ENCODE measurements at regions not wholly inside any gene's neighbourhood (a gene's known extent, or its start where the extent isn't known, plus 50 kb on each side); places are given as distances from the start of the nearest gene placed in this dataset.

DNA sequence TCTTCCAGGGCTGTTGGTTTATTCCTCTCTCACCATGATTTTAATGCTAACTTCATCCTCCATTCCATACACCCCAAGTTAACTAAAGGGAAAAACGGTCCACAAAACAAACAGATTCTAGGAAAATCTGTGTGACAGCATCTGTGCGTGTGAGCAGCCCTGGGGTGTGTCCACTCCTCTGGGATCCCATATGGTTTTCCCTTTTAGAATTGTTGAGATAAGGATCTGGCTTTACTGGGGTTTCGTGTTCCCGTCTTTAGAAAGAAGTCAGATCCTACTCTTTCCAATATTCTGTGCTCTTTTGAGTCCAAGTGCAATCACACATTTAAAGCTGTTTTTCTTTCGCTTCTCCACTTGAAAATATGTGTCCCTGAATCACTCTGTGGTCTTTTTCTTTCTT lies 257.1 kb downstream of the KLF6 start:
- no peak for DNase-seq (ENCODE audit: low read depth)
- TF ChIP-seq, protein P1, sequence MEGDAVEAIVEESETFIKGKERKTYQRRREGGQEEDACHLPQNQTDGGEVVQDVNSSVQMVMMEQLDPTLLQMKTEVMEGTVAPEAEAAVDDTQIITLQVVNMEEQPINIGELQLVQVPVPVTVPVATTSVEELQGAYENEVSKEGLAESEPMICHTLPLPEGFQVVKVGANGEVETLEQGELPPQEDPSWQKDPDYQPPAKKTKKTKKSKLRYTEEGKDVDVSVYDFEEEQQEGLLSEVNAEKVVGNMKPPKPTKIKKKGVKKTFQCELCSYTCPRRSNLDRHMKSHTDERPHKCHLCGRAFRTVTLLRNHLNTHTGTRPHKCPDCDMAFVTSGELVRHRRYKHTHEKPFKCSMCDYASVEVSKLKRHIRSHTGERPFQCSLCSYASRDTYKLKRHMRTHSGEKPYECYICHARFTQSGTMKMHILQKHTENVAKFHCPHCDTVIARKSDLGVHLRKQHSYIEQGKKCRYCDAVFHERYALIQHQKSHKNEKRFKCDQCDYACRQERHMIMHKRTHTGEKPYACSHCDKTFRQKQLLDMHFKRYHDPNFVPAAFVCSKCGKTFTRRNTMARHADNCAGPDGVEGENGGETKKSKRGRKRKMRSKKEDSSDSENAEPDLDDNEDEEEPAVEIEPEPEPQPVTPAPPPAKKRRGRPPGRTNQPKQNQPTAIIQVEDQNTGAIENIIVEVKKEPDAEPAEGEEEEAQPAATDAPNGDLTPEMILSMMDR (IDR thresholded peaks at IDR 0.05; ENCODE audit: low read length, missing control alignments), result no peak
- no peak overlapping the region for H3K4me3 ChIP-seq (replicated peaks; ENCODE audit: low read depth, low read length)

DNA sequence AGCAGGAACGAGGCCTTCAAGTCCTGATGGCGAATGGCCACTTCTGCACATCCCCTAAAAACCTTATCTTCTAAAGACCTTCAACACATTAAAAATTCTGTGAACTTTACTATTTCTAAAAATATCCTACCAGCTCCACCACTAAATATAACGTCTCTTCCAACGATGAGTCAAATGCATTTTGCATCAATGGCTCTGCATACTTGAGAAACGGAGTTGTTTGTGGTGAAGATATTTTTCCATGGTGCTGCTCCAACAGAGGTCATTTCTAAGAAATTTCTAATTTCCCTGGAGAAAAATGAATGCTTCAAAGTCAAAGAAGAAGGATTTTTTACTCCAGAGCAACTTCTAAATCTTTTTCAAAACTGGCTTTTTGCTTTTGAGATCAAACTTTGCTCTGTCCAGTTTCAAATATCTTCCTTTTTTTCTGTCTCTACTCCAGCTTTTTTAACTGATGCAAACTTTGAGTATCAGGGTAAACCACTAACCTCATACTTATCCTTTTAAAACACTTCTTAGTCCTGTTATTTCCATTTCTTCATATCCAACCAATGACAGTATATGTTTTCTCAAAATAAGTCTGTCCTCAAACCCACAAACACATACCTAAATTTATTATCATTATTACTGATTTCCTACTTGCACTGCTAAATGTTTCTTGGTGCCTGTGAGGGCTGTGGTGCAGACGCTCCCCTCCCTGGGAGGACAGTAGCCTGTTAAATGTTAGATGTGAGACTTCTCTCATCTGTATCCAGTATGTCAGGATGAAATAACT lies 258.1 kb downstream of the KLF6 start:
- H3K4me3 ChIP-seq (replicated peaks; ENCODE audit: low read depth, low read length), result no peak overlapping the region
- peak; percentile 81 for DNase-seq (ENCODE audit: low read depth)
- TF ChIP-seq, protein P1 (IDR thresholded peaks at IDR 0.05; ENCODE audit: low read length, missing control alignments), result no peak

DNA sequence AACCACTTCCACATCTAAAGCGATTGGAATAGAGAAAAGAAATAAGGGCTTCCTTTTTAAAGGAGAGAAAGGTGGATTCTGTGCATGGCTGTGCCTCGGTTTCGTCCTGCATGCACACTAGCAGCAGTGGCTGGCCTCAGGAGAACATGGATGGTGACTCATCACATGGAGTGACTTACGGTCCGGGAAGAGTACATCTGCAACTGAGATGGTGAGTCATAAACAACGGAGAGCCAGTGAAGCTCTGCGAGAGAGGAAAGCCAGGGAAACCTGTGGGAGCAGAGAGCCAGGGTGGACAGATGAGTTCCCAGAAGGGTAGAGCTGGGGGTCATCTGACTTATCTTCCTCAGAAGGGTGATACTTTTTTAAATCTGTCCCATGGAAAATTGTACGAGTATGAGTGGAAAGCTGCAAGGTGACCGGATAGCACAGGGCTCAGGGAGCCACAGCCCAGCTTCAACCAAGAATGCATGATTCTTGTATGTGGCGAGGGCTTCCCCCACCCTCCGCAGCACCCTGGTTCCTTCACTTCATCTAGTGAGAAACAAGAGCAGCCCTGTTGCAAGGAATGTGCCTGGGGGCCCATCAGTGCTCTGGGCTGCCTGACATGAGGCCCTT lies 259.1 kb downstream of the KLF6 start:
- no peak overlapping the region for H3K4me3 ChIP-seq (replicated peaks; ENCODE audit: low read depth, low read length)
- peak; percentile 96 for DNase-seq (ENCODE audit: low read depth)
- TF ChIP-seq, protein P1 (IDR thresholded peaks at IDR 0.05; ENCODE audit: low read length, missing control alignments), result no peak

DNA sequence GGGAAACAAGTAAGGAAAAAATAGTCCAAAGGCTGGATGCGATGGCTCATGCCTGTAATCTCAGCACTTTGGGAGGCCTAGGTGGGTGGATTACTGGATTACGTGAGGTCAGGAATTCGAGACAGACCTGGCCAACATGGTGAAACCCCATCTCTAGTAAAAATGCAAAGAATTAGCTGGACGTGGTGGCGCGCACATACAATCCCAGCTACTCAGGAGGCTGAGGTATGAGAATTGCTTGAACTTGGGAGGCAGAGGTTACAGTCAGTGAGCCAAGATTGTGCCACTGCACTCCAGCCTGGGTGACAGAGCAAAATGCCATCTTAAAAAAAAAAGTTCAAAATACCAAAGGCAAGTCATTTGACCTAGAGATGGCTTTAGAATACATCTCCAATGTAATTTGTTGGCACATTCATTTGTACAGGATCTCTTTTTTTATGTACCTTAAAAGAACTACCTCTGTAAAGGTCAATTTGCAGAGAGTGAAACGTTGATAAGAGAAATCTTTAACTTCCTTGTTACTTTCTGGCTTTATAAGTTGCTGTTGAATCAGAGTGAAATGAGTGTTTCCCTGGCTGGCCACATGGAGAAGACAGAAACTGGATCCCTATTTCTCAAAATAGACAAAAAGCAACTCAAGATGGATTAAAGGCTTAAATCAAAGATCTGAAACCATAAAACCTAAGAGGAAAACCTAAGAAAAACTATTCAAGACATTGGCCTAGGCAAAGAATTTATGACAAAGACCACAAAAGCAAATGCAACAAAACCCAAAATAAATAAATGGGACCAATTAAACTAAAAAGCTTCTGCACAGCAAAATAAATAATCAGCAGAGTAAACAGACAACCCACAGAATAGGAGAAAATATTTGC lies 260.7 kb downstream of the KLF6 start:
- DNase-seq (ENCODE audit: low read depth), result no peak
- no peak overlapping the region for H3K4me3 ChIP-seq (replicated peaks; ENCODE audit: low read depth, low read length)
- TF ChIP-seq, protein P1 (IDR thresholded peaks at IDR 0.05; ENCODE audit: low read length, missing control alignments), result no peak

DNA sequence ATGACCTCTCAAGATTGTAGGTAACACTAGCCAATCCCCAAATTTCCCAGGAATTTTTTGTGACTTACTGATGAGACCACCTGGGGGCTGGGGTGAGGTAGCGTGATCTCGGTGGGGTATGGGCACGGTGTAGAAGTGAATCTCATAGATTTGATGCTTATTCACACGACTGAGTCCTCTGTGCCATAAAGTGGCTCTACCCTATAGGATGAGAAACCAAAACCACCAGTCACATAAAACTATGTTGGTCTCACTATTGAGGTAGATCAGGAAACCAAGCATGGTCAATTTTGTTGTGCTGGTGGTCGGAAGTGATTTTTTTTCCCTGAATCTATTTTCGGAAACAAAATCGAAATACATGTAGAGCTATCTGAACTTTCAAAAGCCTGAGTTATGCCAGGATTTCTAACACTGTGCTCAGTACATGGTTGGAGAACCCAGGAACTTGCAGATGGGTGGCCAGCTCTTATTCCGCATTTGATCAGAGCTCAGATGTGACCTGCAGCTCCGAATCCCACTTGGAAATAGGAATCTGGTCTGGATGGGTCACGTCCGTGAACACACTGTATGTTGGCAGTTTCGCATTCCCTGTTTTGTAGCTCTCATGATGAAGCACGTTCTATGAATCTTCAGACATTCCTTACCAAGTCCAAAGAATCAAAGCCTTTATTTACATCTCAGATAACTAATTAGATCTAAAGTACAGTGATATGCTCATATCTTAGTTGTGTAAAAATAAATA lies 261.5 kb downstream of the KLF6 start:
- TF ChIP-seq, protein P1 (IDR thresholded peaks at IDR 0.05; ENCODE audit: low read length, missing control alignments), result no peak
- no peak overlapping the region for H3K4me3 ChIP-seq (replicated peaks; ENCODE audit: low read depth, low read length)
- DNase-seq (ENCODE audit: low read depth), result no peak

DNA sequence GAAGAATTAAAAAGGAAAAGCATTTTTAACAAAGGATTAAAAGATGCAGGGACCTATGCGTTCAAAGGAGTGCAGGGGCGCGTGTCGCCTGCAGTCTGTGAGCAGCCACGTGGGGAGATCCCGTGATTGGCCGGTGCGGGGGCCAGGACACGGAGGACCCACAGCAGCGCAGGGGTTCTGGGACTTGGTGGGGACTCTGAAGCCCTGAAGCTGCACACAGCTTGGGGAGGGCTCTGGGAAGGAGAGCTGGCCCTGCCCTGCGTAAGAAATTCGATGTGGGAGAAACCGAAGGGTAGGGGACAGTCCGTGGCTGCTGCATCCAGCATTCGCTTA lies 268.1 kb downstream of the KLF6 start:
- TF ChIP-seq, protein P1 (IDR thresholded peaks at IDR 0.05; ENCODE audit: low read length, missing control alignments), result no peak
- H3K4me3 ChIP-seq (replicated peaks; ENCODE audit: low read depth, low read length), result no peak overlapping the region
- DNase-seq (ENCODE audit: low read depth), result no peak
